Caco-2 (cell line): ENCODE measurements at regions not wholly inside any gene's neighbourhood (a gene's known extent, or its start where the extent isn't known, plus 50 kb on each side); places are given as distances from the start of the nearest gene placed in this dataset.

ENCODE experiments used
- BruUV-seq: library from RNA; stranded (reverse); fragments of 400-500 nt; replicated peaks from 2 replicates; lab custom pipeline; 2021; lab: Mats Ljungman, UMichigan
- CTCF ChIA-PET: fragments of 300-600 bp; sonication (Branson Sonifier 250); formaldehyde crosslinking; loops from one replicate; lab custom pipeline; 2022; ENCODE audit warnings: antibody characterized with exemption; lab: Charles Lee
- POLR2A ChIA-PET: fragments of 300-600 bp; sonication (Branson Sonifier 250); formaldehyde crosslinking; loops from one replicate; lab custom pipeline; 2022; ENCODE audit warnings: antibody characterized with exemption; lab: Charles Lee
- DNase-seq, 2 experiments: peaks; one replicate each; pipeline versions ENCODE4 v3.0.0 to v3.0.0-alpha.2; 2020 to 2022
- H3K27me3 ChIP-seq: replicated peaks from 2 replicates; pipeline ENCODE4 v1.6.0; 2011; ENCODE audit warnings: low read length; ENCODE audit not compliant: control insufficient read depth, insufficient read depth
- H3K36me3 ChIP-seq: 2 replicates; pipeline ENCODE4 v1.5.1; 2011; ENCODE audit warnings: low read length; ENCODE audit not compliant: control insufficient read depth, insufficient read depth
- H3K4me1 ChIP-seq: fragments of 250-450 bp; sonication (Bioruptor Pico); 2 replicates; pipeline ENCODE4 v1.5.1; 2020; ENCODE audit warnings: mild to moderate bottlenecking
- H3K4me3 ChIP-seq: 2 replicates; pipeline ENCODE4 v1.5.1; 2011; ENCODE audit warnings: low read depth, mild to moderate bottlenecking, control low read depth, low read length
- H3K9me3 ChIP-seq: fragments of 250-450 bp; sonication (Bioruptor Pico); 2 replicates; pipeline ENCODE4 v1.5.1; 2020; ENCODE audit warnings: mild to moderate bottlenecking, moderate library complexity
- H3K27ac Mint-ChIP-seq: one replicate; pipeline ENCODE4 v1.8.0; 2022; ENCODE audit warnings: mixed read lengths; ENCODE audit not compliant: unreplicated experiment
- H3K27me3 Mint-ChIP-seq: one replicate; pipeline ENCODE4 v1.8.0; 2022; ENCODE audit warnings: mixed read lengths; ENCODE audit not compliant: insufficient read depth, unreplicated experiment
- H3K36me3 Mint-ChIP-seq: one replicate; pipeline ENCODE4 v1.8.0; 2022; ENCODE audit warnings: mild to moderate bottlenecking, mixed read lengths; ENCODE audit not compliant: insufficient read depth, unreplicated experiment
- H3K4me1 Mint-ChIP-seq: one replicate; pipeline ENCODE4 v1.8.0; 2022; ENCODE audit warnings: low read depth, mixed read lengths; ENCODE audit not compliant: unreplicated experiment
- H3K4me3 Mint-ChIP-seq: one replicate; pipeline ENCODE4 v1.8.0; 2022; ENCODE audit warnings: mild to moderate bottlenecking, moderate library complexity, mixed read lengths; ENCODE audit not compliant: unreplicated experiment
- H3K9me3 Mint-ChIP-seq: one replicate; pipeline ENCODE4 v1.8.0; 2022; ENCODE audit warnings: mixed read lengths; ENCODE audit not compliant: unreplicated experiment
- intact Hi-C: fragments of 100-400 bp; cut with micrococcal nuclease; formaldehyde crosslinking; loops from one replicate; pipeline ENCODE4 v1.10.0; 2022; ENCODE audit not compliant: unreplicated experiment
- TF ChIP-seq, protein P1 (sequence below), 2 experiments: fragments of 200-600 bp in 1 of 2; IDR thresholded peaks; 1 replicate in 1 of 2; 2 replicates in 1 of 2; pipeline versions ENCODE4 v1.5.1 to v1.8.0; 2011 to 2022; ENCODE audit warnings: antibody characterized with exemption in 1 of 2, control low read depth in 1 of 2, inconsistent platforms in 1 of 2, low read depth in 1 of 2, low read length in 1 of 2, mild to moderate bottlenecking in 1 of 2, moderate library complexity in 1 of 2; ENCODE audit not compliant: insufficient read depth in 1 of 2, severe bottlenecking in 1 of 2, unreplicated experiment in 1 of 2

DNA sequence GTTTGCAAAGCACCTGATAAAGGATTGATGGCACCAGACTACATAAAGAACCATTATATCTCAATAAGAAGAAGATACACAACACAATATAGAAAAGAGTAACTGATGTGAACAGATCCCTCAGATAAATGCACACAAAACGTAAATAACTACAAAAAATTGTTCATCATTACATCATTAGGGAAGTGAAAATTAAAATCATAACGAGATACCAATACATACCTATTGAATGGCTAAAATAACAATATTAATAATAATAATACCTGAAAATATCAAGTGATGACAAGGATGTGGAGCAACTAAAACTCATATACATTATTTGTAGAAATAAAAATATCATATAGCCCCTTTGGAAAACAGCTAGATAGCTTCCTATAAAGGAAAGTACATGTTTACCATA, 469.5 kb downstream of the DMRTA1 start:
- Mint-ChIP-seq H3K27ac (no peak overlapping the region), H3K27me3 (no peaks in the 10 kb centered on the region), H3K4me3 (no peak overlapping the region), H3K9me3 (no peaks in the 10 kb centered on the region), H3K36me3 (no peaks in the 10 kb centered on the region), H3K4me1 (no peaks in the 10 kb centered on the region)
- H3K36me3 ChIP-seq: no peaks in the 10 kb centered on the region
- intact Hi-C loops: no loop called here
- CTCF ChIA-PET: no interaction called here
- no peaks in the 10 kb centered on the region for H3K27me3 ChIP-seq
- no peak overlapping the region for H3K4me3 ChIP-seq
- H3K9me3 ChIP-seq: no peaks in the 10 kb centered on the region
- no TSS peak for BruUV-seq
- TF ChIP-seq, protein P1, sequence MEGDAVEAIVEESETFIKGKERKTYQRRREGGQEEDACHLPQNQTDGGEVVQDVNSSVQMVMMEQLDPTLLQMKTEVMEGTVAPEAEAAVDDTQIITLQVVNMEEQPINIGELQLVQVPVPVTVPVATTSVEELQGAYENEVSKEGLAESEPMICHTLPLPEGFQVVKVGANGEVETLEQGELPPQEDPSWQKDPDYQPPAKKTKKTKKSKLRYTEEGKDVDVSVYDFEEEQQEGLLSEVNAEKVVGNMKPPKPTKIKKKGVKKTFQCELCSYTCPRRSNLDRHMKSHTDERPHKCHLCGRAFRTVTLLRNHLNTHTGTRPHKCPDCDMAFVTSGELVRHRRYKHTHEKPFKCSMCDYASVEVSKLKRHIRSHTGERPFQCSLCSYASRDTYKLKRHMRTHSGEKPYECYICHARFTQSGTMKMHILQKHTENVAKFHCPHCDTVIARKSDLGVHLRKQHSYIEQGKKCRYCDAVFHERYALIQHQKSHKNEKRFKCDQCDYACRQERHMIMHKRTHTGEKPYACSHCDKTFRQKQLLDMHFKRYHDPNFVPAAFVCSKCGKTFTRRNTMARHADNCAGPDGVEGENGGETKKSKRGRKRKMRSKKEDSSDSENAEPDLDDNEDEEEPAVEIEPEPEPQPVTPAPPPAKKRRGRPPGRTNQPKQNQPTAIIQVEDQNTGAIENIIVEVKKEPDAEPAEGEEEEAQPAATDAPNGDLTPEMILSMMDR (IDR thresholded peaks at IDR 0.05; ENCODE audit: insufficient read depth in 1 of 2, low read depth in 1 of 2, low read length in 1 of 2, severe bottlenecking in 1 of 2, unreplicated experiment in 1 of 2): no peak
- DNase-seq: no peak
- H3K4me1 ChIP-seq: no peaks in the 10 kb centered on the region
- POLR2A ChIA-PET: no interaction called here

DNA sequence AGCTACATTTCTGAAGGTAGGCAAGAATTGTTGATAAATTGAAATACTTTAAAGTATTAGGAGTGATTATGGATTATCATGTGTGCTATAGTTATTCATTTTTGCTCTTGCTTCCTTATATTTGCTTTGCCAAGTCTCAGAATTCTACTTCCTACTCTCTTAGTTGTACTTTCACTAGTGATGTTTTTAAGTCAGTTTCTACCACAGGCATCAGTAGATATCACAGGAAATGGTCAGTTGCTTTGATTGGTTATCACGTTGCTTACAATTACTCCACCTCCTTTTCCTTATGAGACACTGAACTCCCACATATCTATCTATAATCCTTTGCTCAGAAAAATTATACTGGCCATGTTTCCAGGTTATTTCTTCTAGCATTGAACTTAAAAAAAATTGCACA, 472.8 kb downstream of the DMRTA1 start:
- CTCF ChIA-PET: no interaction called here
- H3K27ac Mint-ChIP-seq: no peak overlapping the region
- BruUV-seq: no TSS peak
- Histone ChIP-seq H3K4me3 (no peak overlapping the region), H3K36me3 (no peaks in the 10 kb centered on the region), H3K27me3 (no peaks in the 10 kb centered on the region), H3K4me1 (no peaks in the 10 kb centered on the region), H3K9me3 (no peaks in the 10 kb centered on the region)
- H3K4me1 Mint-ChIP-seq: no peaks in the 10 kb centered on the region
- H3K9me3 Mint-ChIP-seq: no peaks in the 10 kb centered on the region
- no peak overlapping the region for H3K4me3 Mint-ChIP-seq
- no peak for DNase-seq
- no peaks in the 10 kb centered on the region for H3K27me3 Mint-ChIP-seq
- no peaks in the 10 kb centered on the region for H3K36me3 Mint-ChIP-seq
- intact Hi-C loops: no loop called here
- TF ChIP-seq, protein P1 (IDR thresholded peaks at IDR 0.05; ENCODE audit: insufficient read depth in 1 of 2, low read depth in 1 of 2, low read length in 1 of 2, severe bottlenecking in 1 of 2, unreplicated experiment in 1 of 2): no peak
- POLR2A ChIA-PET: no interaction called here

DNA sequence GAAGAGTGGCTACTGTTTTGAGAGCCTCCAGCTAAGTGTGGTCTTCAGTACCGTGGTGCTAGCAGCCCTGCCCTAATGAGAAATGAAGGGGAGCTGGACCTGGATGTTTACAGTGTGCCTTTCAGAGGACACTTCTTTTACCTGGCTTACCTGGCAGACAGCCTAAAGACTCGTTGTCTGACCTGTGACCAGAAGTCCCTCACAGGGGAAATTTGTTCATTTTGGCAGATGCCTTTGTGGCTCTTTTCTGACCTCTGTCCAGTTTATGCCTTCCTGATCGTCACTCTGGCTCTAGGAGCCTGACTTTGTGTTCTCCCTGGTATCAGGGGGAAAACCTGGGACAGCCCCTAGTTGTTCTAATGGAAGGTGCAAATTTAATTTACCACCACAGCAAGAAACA, 475.1 kb downstream of the DMRTA1 start:
- Histone ChIP-seq H3K36me3 (no peaks in the 10 kb centered on the region), H3K27me3 (no peaks in the 10 kb centered on the region), H3K4me3 (no peak overlapping the region), H3K4me1 (no peaks in the 10 kb centered on the region), H3K9me3 (no peaks in the 10 kb centered on the region)
- Mint-ChIP-seq H3K27me3 (no peaks in the 10 kb centered on the region), H3K4me3 (no peak overlapping the region), H3K9me3 (no peaks in the 10 kb centered on the region), H3K4me1 (no peaks in the 10 kb centered on the region), H3K27ac (no peak overlapping the region), H3K36me3 (no peaks in the 10 kb centered on the region)
- ChIA-PET POLR2A (no interaction called here), CTCF (no interaction called here)
- TF ChIP-seq, protein P1 (IDR thresholded peaks at IDR 0.05; ENCODE audit: insufficient read depth in 1 of 2, low read depth in 1 of 2, low read length in 1 of 2, severe bottlenecking in 1 of 2, unreplicated experiment in 1 of 2): no peak
- intact Hi-C loops: no loop called here
- DNase-seq: no peak
- no TSS peak for BruUV-seq
